ENCODE measurements at regions not wholly inside any gene's neighbourhood (a gene's known extent, or its start where the extent isn't known, plus 50 kb on each side); places are given as distances from the start of the nearest gene placed in this dataset.
"Not testable (repeated sequence)": the region's sequence is repeated elsewhere in the genome, so short reads cannot be mapped to it uniquely, and the experiment has no call there.

DNA sequence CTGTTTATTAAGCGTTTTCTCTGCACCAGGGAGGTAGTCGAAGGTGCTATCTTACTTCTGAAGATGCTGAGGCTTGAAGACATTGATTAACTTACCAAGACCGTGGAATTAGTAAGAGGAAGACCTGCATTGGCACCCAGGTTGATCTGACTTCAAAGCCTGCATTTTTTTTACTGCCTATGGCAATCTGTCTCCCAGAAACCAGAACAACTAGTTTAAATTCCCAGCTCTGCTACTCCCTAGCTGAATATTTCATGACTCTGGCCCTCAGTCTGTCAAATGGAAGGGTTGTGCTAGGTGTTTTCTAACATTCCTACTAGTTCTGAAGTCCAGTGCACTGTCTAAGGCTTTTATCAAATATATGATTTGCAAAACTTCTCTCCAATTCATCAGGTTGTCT is 52.0 kb upstream of the GRAMD1B start:
- DNase-seq: no peak

DNA sequence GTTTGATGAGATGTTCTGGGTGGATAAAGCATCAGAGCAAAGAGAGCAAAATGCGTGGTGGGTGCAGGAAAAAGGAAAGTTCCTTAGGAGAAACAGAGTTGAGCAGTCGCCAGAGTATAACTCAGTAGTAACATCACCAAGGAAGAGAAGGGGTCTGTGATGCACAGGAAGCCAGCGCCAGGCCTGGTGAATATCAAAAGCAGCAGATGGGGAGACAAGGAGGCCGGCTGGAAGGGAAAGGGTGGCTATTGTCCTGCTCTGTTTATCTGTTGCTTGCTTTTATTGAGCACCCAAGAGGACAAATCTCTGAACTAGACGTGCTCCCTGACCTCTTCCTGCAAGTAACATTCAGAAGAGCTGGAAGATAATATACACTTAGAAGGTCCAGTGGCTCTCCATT is 52.7 kb upstream of the GRAMD1B start:
- no peak for DNase-seq

DNA sequence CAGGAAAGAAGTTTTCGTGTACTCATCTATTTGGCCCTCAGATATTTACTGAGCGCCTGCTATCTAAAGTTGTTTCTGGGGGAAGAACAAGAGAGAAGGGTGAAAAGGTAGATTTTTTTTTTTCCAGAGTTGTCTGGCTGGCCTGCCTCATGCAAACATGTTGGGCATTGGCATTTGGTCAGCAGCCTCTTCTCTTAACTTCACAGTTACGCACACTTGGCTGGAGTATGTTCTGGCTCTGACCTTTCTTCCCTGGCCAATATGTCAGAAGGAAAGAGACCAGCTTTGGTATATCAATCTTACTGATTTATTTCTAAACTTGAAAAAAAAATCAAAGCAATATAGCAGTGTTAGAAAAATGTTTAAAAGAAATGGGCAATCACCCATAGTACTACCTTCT is 54.2 kb upstream of the GRAMD1B start:
- DNase-seq: no peak

DNA sequence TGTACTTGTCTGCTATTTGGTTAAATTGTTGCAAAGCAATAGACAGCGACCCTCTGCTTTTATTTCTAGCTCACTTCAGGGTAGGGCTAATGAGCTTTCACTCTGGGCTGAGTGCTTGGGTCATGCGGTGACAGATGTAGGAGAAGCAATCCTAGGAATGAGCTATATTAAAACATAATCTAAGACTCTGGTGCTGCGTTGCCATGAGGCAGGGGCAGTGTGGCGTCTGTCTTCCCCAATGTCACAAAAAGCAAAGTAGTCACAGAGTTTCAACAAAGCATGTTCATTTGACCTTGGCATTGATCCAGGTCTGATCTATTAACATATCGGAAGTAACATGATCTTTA is 55.5 kb upstream of the GRAMD1B start:
- no peak for DNase-seq

DNA sequence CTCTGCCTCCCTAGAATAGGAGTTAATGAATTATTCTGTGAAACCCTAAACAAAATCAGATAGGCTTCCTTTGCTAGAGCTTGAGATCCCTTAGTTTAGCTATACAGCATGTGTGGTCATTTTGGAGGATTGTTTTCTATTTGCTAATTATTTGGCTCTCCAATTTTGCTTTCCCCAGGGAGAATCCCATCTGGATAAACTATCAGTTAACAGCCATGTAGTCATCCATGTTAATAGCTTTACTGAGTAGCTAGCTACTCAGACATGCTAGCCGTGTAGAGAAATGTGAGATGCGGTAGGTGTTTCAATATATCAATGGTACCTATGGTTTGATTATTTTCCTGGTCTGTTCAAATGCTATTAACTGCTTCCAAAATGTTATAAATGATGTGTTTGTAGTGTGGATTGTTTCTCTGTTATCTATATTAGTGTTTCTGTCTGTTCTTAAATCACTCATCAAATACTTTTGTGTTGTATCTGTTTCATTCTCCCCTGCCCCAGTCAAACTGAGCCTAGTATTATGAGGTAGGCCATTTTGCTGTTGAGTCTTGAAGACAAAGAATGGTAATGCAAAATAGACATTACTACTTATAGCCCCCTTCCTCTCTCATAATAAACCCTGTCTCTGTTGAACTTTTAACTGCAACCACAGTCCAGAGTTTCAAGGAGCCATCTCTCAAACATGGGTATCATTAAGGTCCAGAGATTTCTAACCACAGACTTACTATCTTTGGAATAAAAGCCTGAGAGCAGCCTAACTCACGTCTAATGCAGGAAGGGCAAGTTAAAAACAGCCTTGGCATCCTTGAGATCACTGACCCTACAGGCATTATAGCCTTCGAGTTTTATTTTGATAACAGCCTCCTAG is 56.1 kb upstream of the GRAMD1B start:
- DNase-seq: no peak

DNA sequence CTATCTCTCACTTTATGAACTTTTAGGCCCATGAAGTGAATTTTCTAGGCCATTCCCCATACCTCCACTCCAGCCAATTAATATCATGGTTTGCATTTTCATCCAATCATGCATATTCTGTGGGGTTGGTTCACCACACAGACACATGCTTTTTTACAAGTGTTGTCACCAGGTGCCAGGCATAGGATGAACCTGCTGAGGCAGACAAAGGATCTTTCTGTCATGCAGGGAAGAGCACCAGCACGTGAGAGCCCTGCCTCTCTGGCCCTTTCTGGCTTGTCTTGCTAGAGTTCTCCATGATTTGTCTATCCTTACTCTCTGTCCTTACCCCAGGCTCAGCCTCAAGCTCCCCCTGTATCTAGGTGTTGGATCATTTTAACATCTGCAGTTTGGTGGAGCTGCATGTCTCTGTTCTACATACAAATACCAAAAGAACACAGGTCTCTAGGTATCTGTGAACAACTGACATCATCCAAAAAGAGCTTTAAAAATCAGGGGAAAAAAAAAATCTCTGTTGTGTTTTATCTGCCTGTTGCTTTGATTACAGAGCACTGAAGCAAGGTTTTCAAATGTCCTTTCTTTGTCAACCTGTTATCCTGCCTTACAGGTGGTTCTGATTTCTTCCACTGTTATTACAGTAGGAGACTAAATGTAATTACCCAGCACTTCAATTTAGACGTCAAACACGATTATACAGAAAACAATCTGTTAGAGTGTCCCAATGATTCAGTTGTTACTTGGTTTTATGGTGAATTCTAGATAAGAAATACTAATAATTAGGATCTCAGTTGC is 58.4 kb upstream of the GRAMD1B start:
- no peak for DNase-seq

DNA sequence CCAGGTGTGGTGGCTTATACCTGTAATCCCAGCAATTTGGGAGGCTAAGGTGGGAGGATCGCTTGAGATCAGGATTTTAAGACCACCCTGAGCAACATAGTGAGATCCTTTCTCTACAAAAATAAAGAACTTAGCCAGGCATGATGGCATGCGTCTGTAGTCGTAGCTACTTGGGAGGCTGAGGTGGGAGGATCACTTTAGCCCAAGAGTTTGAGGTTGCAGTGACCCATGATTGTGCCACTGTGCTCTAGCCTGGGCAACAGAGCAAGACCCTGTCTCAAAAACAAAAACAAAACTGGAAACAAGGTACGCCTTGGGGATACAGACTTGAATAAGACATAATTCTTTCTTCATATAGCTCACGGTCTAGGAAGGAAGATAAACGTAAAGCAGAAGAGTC is 63.1 kb upstream of the GRAMD1B start:
- DNase-seq: no peak

DNA sequence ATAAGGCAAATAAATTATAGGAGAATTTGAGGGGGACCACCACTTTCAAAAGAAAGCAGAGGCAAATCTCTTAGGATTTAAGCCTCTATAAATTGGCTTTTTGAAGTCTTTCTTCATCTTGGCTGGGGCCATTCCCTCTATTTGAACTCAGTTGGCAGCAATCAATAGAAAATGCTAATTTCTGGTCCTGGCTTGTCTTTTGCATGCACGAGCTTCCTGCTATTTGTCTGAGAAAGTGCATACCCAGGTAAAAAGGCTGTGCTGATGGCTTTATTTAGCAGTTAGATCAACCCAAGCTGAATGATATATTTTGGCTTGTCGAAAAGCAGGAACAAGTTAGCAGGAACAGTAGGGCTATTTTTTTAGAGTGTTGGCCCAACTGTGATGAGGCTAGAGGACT is 64.1 kb upstream of the GRAMD1B start:
- DNase-seq: no peak

DNA sequence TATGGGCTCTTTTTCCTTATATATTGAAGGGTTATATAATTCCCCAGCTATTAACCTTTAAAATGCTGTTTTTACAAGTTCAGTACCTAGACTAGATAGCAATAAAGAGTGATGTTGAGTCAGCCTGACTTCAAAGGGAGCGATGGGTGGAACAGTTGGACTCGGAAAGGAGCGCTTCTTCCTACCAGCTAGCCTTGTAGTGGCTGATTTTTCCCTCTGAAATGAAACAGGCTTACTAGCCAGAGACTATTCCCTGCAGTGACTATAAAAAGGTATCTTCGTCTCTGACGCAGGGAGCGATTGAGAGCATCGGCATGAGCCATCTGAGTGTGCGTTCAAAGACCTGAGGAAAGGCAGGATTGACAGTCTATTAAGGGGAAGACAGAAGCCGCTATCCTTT is 66.0 kb upstream of the GRAMD1B start:
- no peak for DNase-seq

DNA sequence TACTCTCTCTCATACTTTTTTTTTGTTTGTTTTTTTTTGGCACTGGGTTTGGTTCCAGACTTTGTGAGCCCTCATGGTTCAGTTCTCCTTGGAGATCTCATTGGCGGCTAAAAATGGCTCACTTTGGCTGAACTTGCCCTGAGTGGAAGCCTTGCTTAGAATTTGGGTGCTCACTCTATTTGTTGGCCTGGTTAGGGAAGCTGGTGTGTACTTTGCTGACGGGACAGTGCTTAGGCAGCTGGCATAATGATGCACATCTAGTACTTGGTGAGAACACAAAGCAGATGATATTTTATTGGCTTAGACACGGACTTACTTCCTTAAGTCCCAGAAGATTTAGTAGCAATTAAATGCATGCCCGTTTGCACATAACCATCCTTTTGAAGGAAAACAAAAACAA is 66.5 kb upstream of the GRAMD1B start:
- no peak for DNase-seq

DNA sequence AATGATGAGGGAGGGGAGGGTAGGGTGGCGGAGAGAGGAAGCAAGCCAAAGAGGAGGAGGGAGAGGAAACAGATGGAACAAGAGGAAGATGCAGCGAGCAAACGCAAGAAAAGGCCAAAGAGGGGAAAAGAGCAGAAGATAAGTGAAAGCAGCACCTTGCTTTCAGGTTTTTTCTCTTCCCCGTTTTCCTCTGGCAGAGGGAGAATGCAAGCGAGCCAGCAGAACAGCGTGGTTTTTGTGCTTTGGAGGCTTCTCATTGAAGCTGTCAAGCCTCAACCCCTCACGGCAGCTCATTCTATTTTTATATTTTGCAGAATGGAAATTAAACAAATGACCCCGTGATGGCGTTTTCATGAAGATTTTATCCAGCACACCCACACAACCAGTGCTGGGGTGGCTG is 67.1 kb upstream of the GRAMD1B start:
- no peak for DNase-seq

DNA sequence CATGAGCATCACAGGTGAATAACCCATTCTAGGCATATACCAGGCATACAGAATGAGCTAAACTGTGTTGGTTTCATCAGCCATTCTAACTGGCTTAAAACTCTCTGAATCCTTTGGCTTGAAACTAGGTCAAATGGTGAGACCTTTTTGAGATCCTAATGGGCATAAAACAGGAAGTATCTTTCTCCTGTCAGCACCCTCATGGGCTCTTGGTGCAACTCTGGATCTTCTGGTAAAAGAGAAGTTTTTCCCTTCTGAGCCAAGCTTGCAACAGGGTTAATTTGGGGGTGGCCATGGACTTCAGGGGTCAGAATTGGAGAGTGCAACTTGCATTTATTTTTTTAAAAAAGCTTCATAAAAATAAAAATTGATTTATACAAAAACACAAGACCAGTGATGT is 67.9 kb upstream of the GRAMD1B start:
- DNase-seq: no peak

DNA sequence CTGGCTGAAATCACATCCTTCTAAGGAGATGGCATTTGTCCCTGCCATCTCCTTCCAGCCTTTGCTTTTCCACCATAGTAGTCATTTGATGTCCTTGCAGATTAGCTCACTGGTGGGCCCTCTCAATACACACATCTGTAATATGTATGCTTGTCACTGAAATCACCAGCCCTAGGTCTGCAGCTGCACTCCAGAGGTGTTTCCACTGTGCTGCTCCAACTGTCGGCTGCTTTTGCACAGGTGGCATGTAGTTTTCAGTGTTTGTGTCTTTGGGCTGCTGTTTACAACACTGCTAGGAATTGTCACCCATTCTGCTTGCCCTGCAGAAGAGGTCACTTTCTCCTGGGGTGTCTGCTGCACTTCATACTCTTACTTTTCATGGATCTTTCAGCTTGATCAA is 69.0 kb upstream of the GRAMD1B start:
- DNase-seq: no peak

DNA sequence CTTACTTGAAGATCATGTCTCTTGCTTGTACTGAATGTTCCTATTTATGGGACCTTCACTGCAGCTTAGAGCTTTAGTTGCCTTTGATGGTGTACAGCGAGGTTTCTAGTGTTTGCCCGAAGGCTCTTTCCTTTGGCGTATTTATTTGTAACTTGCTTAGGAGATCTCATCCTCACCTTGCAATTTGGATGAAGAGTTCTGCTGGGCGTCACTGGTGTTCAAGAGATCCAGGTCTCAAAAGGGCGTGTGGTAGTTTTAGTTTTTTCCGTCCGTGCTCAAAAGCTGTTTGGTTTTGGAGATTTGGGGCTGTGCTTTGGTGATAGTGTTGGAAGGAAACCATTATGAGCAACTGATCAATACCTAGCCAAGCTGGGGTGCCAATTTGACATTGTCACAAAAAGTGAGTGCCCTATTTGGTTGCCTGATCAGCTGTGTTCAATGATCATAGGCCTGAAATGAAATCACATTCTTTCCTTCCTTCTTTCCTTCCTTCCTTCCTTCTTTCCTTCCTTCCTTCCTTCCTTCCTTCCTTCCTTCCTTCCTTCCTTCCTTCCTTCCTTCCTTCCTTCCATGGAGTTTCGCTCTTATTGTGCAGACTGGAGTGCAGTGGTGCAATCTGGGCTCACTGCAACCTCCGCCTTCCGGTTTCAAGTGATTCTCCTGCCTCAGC is 69.7 kb upstream of the GRAMD1B start:
- DNase-seq: no peak

DNA sequence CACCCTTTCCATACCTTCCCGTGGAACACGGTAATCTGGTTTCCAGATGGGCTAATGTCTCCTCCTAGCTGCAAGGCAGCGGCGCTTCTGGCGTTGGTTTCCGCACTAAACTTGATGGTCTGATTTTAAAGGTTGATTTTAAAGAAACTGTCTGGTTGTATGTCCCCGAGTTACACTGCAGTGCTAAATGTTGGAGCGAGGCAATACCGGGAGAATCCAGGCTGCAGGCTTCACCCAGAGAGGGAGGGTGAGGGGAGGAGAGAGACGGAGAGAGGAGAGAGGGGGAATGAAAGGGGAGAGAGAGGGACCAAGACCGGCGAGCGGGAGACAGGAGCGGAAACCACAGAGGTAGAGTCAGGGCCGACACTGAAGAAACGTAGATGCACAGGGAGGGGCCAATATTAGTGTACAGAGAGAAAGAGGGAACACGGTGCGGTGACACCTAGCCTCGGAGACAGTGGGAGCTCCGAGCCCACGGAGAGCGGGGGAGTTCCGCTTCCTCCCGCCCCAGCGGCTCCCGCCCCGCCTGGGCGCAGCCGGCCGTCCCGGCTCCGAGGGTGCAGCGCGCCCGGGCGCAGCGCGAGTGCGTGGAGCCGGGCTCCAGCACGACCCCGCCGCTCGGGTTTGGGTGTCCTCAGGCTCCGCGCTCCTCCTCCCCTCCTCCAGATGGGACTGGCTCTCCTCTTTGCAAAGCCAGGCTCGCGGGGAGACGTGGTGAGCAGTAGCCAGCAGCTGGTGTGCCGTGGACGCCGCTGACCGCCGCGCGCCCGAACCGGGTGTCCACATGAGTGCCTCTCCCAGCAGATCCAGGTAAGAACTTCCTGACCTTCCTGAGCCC is 71.9 kb upstream of the GRAMD1B start:
- peak; percentile 69 for DNase-seq

DNA sequence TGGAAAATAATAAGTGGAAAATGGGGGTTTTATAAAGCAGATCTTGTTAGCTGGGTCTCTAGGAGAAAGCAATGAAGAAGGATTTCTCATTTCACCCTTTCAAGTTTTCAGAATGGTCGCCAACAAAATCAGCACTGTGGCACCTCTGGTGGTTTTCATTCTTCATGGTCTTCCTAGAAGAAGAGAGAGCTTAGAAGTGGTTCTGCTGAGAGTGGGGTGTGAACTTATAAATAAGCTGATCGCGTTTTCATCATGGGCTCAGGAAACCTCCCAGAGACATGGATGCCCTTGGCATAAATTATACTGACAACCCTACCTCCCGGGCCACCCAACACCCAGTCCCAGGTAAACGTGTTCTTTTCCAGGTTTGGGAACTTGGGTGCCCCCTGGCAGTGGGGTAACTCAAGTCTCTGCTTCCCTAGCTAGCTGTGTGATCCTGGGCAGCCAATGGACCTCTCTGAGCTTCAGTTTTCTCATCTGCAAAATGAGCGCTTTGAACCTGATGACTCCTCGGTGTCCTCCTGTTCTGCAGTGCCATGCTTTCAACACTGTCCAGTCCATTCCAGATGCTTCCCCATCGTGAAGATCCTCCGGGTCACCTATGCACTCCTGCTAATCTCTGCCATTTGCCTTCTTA is 72.6 kb upstream of the GRAMD1B start:
- DNase-seq: no peak

DNA sequence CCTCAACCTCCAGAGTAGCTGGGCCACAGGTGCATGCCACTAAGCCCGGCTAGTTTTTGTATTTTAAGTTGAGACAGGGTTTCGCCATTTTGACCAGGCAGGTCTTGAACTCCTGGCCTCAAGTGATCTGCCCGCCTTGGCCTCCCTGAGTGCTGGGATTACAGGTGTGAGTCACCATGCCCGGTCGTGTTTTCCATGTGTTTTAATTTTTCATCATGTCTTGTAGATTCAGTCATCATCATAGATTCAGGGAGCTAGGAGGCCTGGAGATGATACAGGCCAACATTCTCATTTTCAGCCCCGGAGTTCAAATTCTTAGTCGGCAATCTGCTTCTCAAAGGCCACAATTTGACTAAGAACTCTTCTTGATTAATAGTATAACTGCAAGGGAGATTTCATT is 73.5 kb upstream of the GRAMD1B start:
- DNase-seq: no peak

DNA sequence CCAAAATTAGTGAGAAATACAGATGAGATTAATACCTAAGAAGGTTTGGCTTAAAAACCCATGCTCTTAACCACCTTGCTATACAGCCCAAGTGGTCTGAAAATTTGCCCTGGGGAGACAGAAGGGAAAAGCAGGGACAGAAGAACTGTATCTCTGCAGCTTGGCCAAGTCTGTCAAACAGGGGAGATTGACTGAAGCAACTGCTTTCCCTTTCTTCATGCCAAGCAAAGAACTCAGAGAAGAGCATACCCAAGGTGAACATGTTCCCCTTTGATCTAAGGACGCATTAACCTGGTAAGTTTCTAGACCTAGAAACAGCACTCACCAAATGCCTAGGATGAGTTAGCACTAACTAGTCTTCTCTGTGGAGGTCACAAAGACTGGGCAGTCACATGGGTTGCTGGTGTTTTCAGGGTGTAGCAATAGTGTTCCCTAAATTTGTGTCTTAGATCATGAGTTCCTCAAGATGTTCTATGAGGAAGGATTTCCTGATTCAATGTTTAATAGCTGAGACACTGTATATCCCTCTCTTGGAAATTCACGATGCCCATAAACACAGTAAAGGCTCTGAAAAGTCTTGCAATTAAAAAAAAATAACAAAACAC is 75.6 kb upstream of the GRAMD1B start:
- DNase-seq: no peak

DNA sequence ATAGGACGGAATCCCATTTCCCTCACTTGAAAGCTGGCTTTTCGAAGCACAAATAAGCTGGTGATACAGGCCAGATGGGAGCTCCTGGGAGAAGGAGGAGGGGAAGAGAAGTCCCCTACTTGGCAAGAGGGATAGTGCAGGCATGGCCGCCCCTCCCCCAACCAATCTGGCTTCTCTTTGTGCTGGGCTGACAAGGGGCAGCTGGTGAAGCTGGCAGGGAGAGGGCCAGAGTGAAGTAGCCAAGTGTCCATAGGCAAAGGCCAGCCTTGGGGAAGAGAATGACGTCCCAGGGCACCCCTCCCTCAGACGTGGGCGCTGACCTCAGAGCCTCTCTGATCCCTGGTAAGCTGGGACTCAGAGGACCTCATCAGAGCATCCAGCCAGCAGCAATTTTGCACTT is 78.7 kb upstream of the GRAMD1B start:
- peak; percentile 47 for DNase-seq

DNA sequence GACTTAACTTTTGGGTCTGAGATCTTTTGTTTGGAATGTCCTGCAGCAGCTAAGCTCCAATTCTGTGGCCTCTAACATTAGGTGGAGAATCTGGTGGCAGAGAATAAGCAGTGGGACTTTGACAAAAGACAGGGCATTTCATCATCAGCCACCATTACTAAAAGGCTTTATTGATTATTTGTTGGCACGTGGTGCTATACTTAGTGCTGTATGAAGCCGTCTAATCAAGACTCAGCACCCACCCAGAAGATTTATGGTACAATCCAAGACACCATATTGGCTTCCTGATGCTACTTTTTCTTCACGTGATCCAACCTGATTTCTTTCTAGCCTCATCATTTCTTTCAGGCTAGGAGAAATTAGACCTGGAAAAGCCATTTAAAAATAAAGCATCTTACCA is 80.7 kb upstream of the GRAMD1B start:
- DNase-seq: no peak

DNA sequence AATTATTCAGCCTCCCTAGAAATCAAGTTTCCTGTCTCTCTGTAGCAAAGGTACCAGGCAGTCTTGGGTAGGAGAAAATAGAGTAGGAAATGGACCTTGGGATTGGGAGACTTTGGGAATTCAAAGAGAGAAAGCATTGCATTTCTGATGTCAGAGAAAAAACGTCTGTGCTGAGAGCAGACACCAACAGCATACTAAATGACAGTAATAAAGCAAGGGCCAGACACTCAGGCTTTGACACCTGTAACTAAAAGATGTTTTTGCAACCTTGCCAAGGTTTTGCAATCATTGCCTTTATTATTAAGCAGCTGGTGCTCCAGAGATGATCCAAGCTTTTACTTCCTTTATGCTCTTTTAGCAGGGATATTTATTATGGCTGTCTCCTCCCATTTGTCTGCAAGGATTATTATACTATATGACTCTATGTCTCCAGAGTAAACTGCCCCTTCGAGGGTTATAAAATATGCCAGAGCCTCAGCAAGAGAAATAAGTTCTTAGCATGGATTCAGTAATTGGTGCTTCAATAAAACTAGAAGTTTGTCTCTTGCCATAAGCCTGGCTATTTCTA is 85.2 kb upstream of the GRAMD1B start:
- DNase-seq: peak; percentile 88

DNA sequence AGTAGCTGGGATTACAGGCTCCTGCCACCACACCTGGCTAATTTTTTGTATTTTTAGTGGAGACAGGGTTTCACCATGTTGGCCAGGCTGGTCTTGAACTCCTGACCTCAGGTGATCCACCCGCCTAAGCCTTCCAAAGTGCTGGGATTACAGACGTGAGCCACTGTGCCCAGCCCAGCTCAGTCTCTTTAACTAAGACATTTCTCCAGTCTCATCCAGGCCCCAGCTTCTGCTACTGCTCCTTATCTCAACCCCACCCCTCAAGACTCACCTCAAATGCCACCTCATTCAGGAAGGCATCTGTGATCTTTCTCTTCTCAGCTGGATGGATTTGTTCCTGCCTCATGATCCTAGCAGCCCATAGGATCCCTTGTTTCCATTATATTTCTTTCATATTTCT is 85.9 kb upstream of the GRAMD1B start:
- not testable (repeated sequence) for DNase-seq
